NB4 (cell line): ENCODE measurements at regions not wholly inside any gene's neighbourhood (a gene's known extent, or its start where the extent isn't known, plus 50 kb on each side); places are given as distances from the start of the nearest gene placed in this dataset.

Experiments used
- MYC ChIP-seq: IDR thresholded peaks from 2 replicates; pipeline ENCODE4 v1.6.1; 2011; ENCODE audit warnings: low read depth, low read length
- POLR2A ChIP-seq: IDR thresholded peaks from 2 replicates; pipeline ENCODE4 v1.6.1; 2011; ENCODE audit warnings: mild to moderate bottlenecking; ENCODE audit not compliant: insufficient read length; ENCODE audit errors: extremely low read depth
- TF ChIP-seq, protein P1 (sequence below): IDR thresholded peaks from one replicate; pipeline ENCODE4 v1.5.1; 2012; ENCODE audit warnings: low read depth, low read length
- TF ChIP-seq, protein P2 (sequence below): IDR thresholded peaks from 2 replicates; pipeline ENCODE4 v1.6.1; 2011; ENCODE audit warnings: low read depth, low read length

- TF ChIP-seq, protein P1, sequence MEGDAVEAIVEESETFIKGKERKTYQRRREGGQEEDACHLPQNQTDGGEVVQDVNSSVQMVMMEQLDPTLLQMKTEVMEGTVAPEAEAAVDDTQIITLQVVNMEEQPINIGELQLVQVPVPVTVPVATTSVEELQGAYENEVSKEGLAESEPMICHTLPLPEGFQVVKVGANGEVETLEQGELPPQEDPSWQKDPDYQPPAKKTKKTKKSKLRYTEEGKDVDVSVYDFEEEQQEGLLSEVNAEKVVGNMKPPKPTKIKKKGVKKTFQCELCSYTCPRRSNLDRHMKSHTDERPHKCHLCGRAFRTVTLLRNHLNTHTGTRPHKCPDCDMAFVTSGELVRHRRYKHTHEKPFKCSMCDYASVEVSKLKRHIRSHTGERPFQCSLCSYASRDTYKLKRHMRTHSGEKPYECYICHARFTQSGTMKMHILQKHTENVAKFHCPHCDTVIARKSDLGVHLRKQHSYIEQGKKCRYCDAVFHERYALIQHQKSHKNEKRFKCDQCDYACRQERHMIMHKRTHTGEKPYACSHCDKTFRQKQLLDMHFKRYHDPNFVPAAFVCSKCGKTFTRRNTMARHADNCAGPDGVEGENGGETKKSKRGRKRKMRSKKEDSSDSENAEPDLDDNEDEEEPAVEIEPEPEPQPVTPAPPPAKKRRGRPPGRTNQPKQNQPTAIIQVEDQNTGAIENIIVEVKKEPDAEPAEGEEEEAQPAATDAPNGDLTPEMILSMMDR = no peak
- TF ChIP-seq MYC = no peak
- no peak for TF ChIP-seq POLR2A
- TF ChIP-seq, protein P2, sequence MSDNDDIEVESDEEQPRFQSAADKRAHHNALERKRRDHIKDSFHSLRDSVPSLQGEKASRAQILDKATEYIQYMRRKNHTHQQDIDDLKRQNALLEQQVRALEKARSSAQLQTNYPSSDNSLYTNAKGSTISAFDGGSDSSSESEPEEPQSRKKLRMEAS = no peak
Measured at GRCh38 chr5:152649609-152650008, 244.5 kb upstream of the NMUR2 start.
